NCI-H1105 treated with DMSO at 0.1 percent for 48 hours (cell line): ENCODE measurements at regions not wholly inside any gene's neighbourhood (a gene's known extent, or its start where the extent isn't known, plus 50 kb on each side); places are given as distances from the start of the nearest gene placed in this dataset.
"Not testable (repeated sequence)": the region's sequence is repeated elsewhere in the genome, so short reads cannot be mapped to it uniquely, and the experiment has no call there.

Experiments
- DNase-seq: peaks from one replicate; lab custom pipeline; 2025; lab: John Stamatoyannopoulos, UW

DNA sequence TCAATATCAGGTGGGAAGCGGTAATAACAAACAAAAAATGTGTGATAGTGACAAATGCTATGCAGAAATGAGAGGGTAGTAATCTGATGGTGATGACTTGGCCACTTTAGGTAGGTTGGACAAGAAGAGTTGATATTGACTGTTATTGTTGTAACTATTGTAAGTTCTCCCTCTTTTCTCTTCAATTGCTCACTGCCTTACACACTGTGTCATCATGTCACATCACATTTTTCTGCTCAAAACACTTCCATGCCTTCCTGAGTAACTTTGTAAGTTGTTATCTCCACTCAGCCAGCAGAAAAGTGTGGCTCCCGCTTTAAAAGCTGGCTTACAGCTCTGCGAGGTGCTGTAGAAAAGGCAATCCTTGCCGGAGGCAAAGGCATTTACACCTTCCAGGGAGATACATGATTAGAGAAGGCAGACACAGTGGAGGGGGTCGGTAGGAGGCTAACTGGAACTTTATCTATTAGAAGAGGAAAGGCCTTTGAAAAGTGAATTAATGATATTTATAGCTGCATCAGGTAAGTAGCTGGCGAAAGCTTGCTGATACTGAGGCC is 85.2 kb upstream of the CLINT1 start:
- no peak for DNase-seq

- DNase-seq = no peak
Observed at GRCh38 chr5:157942595-157942994, 83.7 kb upstream of the CLINT1 start.

DNA sequence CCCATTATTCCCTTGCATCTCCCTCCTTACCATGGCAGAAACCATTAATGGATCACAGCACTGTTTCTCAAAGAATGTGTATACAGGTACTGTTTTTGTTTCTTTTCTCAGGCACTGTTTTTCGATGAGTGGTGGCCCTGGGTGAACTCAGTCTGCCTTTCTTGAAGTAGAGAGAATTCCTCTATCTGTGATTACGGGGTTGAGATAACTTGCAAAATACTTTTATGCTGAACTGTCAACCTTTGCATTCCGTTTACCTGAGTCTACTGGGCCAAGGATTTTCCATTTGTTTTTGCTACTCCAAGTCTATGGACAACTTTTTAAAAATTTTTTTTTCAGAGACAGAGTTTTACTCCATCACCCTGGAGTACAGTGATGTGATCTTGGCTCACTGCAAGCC is 82.7 kb upstream of the CLINT1 start:
- no peak for DNase-seq

DNA sequence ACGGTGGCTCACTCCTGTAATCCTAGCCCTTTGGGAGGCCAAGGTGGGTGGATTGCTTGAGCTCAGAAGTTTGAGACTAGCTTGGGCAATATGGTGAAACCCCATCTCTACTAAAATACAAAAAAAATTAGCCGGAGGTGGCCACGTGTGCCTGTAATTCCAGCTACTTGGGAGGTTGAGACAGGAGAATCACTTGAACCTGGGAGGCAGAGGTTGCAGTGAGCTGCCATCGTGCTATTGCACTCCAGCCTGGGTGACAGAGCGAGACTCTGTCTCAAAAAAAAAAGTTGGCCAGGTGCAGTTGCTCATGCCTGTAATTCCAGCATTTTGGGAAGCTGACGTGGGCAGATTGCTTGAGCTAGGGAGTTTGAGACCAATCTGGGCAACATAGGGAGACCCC is 79.2 kb upstream of the CLINT1 start:
- not testable (repeated sequence) for DNase-seq

DNA sequence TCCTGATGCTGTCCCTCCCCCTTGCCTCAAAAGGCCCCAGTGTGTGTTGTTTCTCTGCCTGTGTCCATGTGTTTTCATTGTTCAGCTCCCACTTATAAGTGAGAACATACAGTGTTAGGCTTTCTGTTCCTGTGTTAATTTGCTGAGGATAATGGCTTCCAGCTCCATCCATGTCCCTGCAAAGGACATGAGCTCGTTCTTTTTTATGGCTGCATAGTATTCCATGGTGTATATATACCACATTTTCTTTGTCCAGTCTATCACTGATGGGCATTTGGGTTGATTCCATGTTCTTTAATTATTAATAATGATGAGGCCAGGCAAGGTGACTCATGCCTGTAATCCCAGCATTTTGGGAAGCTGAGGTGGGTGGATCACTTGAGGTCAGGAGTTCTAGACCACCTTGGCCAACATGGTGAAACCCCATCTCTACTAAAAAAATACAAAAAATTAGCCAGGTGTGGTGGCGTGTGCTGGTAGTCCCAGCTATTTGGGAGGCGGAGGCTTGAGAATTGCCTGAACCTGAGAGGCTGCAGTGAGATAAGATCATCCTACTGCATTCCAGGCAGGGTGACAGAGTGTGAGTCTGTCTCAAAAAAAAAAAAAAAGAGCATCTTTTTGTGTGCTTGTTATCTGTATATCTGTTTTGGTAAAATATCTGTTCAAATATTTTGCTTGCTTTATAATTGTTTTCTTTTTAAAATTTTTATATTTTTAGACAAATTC is 78.0 kb upstream of the CLINT1 start:
- not testable (repeated sequence) for DNase-seq

DNA sequence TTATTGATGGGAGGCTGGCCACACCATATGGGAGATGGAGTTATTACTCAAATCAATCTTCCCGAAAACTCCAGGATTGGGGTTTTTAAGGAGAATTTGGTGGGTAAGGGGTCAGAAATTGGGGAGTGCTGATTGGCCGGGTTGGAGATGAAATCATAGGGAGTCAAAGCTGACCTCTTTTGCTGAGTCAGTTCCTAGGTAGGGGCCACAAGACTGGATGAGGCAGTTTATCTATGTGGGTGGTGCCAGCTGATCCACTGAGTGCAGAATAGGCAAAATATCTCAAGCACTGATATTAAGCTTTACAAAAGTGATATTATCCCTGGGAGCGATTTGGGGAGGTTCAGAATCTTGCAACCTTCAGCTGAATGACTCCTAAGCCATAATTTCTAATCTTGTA is 75.7 kb upstream of the CLINT1 start:
- no peak for DNase-seq

- no peak for DNase-seq
Observed at GRCh38 chr5:157933005-157933404, 74.1 kb upstream of the CLINT1 start.

GRCh38 chr5:157930710-157931109 is 71.8 kb upstream of the CLINT1 start:
- peak; percentile 22 for DNase-seq

GRCh38 chr5:157926977-157927376 is 68.0 kb upstream of the CLINT1 start:
- no peak for DNase-seq

DNA sequence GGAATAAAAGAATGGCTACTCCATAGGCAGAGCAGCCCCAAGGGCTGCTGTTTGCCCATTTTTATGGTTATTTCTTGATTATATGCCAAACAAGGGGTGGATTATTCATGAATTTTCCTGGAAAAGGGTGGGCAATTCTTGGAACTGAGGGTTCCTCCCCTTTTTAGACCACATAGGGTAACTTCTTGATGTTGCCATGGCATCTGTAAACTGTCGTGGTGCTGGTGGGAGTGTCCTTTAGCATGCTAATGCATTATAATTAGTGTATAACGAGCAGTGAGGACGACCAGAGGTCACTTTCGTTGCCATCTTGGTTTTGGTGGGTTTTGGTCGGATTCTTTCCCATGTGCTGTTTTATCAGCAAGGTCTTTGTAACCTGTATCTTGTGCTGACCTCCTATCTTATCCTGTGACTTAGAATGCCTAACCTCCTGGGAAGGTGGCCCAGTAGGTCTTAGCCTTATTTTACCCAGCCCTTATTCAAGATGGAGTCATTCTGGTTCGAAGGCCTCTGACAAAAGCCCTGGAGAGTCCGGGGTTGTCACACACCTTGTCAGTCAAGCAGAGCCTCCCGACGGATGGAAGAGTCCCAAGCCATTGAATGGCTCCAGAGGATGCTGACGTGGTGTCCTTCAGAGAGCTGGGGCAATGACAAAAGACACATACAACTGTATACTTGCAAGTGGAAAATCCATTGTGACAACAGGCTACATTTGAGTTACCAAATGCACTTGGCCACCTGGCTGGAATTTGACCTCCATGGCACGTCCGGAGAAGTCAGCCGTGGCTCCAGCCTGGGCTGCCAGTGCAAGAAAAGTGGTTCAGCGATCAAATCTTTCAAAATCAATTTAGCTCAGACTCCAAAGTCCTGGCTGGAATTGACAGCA is 67.1 kb upstream of the CLINT1 start:
- DNase-seq = no peak

DNA sequence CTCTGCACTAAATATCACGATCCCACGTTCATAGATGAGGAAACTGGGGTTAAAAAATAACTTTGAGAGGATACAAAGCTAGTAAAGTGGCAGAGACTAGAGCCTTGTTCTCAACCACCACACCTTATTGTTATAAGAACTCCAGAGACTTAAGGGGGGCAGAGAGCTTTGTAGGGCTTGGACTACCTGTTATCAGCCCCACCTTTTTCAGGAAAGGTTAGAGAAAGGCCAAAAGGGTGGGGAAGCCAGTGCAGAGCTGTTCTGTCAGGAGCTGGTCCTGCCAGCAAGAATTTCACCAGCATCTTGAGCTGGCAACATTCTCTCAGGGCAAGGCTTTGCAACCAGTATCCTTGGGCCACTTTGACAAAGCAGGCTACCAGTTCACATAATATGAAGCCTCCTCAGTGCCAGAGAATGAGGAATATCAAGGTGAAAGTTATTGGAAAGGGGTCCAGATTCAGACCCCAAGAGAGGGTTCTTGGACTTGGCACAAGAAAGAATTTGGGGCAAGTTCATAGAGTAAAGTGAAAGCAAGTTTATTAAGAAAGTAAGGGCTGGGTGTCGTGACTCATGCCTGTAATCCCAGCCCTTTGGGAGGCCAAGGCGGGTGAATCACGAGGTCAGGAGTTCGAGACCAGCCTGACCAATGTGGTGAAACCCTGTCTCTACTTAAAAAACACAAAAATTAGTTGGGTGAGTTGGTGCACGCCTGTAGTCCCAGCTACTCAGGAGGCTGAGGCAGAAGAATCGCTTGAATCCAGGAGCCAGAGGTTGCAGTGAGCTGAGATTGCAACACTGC is 66.2 kb upstream of the CLINT1 start:
- DNase-seq = no peak

GRCh38 chr5:157924490-157924889 is 65.5 kb upstream of the CLINT1 start:
- no peak for DNase-seq

DNA sequence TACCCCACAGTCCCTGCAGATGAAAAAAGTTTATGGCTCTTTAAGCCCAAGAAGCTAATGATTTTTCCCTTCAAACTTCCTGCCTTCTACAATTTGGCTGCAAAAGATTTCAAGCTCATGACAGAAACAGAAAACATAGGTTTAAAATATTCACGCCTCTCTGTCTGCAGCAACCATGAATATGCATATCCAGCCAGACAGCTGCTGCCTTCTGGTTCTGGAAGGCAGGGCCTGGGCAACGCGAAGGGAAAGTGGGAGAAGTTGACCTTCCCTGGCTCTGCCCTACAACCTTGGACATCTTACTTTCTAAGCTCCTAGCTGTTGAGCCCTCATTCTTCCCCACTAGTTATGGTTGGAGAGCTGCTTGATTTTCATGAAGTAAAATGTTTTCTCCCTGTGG is 64.8 kb upstream of the CLINT1 start:
- no peak for DNase-seq

DNA sequence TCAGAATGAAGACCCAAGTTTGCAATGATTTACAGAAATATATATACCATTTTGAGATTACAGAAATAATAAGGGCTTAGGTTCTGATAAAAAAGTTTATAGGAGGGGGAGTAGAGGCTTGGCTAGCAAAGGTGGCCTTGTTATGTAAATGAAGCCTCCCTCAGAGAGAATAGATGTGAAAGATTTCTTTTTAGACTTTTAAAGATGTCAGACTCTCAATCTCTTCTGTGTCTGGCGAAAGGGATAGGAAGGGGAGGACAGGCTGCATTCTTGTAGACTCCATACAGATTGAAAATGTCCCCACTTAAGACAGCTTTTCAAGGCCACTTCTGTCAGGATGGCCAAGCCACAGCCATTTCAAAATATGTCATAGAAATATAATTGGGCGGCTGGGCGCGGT is 63.1 kb upstream of the CLINT1 start:
- no peak for DNase-seq

GRCh38 chr5:157920828-157921170 is 61.9 kb upstream of the CLINT1 start:
- DNase-seq = no peak

- DNase-seq = peak; percentile 28
Observed at GRCh38 chr5:157918811-157919742, 60.1 kb upstream of the CLINT1 start.

GRCh38 chr5:157917899-157918809 is 59.2 kb upstream of the CLINT1 start:
- no peak for DNase-seq

GRCh38 chr5:157917491-157917890 is 58.5 kb upstream of the CLINT1 start:
- no peak for DNase-seq

- DNase-seq = peak; percentile 87
Observed at GRCh38 chr5:157915638-157916037, 56.7 kb upstream of the CLINT1 start.

GRCh38 chr5:157914151-157914788 is 55.3 kb upstream of the CLINT1 start:
- no peak for DNase-seq
